ENCODE measurements at regions not wholly inside any gene's neighbourhood (a gene's known extent, or its start where the extent isn't known, plus 50 kb on each side); places are given as distances from the start of the nearest gene placed in this dataset.

DNA sequence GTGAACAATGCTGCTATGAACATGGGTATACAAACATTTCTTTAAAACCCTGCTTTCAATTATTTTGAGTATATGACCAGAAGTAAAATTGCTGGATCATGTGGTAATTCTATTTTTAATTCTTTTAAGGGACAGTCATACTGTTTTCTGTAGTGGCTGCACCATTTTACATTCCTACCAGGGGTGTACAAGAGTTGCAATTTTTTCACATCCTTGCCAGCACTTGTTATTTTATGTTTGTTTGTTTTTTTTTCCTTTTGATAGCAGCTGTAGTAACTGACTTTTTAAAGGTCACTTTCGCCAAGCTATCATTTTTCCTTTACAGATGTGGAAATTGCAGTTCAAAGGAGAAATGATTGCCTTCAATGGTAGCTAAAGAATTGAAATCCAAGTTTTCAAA is 99.5 kb downstream of the GPR85 start:
- no peak for TF ChIP-seq JUND (IDR thresholded peaks at IDR 0.05)
- TF ChIP-seq CHD2 (IDR thresholded peaks at IDR 0.05; ENCODE audit: low read length, partially characterized antibody) = no peak
- no peak for TF ChIP-seq TEAD4 (IDR thresholded peaks at IDR 0.05; ENCODE audit: borderline replicate concordance, insufficient read depth)
- TF ChIP-seq, protein P1, sequence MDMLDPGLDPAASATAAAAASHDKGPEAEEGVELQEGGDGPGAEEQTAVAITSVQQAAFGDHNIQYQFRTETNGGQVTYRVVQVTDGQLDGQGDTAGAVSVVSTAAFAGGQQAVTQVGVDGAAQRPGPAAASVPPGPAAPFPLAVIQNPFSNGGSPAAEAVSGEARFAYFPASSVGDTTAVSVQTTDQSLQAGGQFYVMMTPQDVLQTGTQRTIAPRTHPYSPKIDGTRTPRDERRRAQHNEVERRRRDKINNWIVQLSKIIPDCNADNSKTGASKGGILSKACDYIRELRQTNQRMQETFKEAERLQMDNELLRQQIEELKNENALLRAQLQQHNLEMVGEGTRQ (IDR thresholded peaks at IDR 0.05; ENCODE audit: borderline replicate concordance, low read depth, low read length) = no peak
- TF ChIP-seq CTCF (IDR thresholded peaks at IDR 0.05) = no peak
- TF ChIP-seq PBX3 (IDR thresholded peaks at IDR 0.05) = no peak
- TF ChIP-seq SMC3 (IDR thresholded peaks at IDR 0.05; ENCODE audit: low read depth, low read length) = no peak

All from SK-N-SH (cell line).